ENCODE measurements at regions not wholly inside any gene's neighbourhood (a gene's known extent, or its start where the extent isn't known, plus 50 kb on each side); places are given as distances from the start of the nearest gene placed in this dataset.
"Not testable (repeated sequence)": the region's sequence is repeated elsewhere in the genome, so short reads cannot be mapped to it uniquely, and the experiment has no call there.

DNA sequence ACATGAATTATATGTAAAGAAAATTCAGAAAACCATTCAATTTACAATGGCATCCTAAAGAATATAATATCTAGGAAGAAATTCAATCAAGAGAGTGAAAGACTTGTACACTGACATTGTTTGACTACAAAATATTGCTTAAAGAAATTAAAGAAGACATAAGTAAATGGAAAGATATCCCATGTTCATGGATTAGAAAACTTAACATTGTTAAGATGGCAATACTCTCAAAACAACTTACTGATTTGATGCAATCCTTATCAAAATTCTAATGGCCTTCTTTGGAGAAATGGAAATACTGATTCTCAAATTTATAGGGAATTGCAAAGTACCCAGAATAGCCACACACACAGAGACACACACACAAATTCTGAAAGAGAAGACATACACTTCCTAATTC is 298.3 kb upstream of the EXOC2 start:
- no peak overlapping the region for H3K4me3 ChIP-seq (ENCODE audit: low read length)
- no peak for DNase-seq (ENCODE audit: low read depth)
- TF ChIP-seq, protein P1, sequence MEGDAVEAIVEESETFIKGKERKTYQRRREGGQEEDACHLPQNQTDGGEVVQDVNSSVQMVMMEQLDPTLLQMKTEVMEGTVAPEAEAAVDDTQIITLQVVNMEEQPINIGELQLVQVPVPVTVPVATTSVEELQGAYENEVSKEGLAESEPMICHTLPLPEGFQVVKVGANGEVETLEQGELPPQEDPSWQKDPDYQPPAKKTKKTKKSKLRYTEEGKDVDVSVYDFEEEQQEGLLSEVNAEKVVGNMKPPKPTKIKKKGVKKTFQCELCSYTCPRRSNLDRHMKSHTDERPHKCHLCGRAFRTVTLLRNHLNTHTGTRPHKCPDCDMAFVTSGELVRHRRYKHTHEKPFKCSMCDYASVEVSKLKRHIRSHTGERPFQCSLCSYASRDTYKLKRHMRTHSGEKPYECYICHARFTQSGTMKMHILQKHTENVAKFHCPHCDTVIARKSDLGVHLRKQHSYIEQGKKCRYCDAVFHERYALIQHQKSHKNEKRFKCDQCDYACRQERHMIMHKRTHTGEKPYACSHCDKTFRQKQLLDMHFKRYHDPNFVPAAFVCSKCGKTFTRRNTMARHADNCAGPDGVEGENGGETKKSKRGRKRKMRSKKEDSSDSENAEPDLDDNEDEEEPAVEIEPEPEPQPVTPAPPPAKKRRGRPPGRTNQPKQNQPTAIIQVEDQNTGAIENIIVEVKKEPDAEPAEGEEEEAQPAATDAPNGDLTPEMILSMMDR (conservative IDR thresholded peaks at IDR 0.05; ENCODE audit: low read length): no peak

GRCh38 chr6:984031-984430 is 291.1 kb upstream of the EXOC2 start:
- TF ChIP-seq, protein P1 (conservative IDR thresholded peaks at IDR 0.05; ENCODE audit: low read length): no peak
- DNase-seq (ENCODE audit: low read depth): no peak
- H3K4me3 ChIP-seq (ENCODE audit: low read length): no peak overlapping the region

DNA sequence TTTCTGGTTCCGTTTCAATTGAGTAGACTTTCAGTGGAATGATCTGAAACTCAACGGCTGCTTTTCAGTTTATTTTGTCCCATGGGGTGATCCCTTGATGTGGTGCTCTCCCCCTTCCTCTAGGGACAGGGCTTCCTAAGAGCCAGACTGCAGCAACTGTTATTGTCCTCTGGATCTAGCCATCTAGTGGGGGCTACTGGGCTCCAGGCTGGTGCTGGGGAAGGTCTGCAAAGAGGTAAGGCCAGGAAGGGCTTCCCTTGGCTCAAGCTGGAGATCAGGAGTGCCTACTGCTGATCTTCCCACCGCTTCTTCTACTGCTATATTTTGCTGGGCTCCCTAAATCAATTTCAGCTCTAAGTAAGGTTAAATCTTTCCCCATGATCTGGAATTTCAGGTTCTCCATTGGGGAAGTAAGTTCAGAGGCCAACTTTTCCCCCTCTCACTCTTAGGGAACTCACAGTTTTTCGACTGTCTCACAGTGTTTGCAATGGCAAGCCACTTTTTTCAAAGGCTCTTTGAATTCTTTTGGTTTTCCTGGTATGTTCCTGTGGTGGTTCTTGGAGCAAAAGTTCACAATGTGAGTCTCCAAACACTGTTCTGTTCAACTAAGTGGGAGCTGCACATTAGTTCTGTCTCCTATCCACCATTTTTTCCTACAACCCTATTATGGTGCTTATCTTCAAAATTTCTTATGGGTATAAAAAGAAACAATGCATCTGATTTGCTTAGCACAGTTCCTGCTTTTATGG is 286.2 kb upstream of the EXOC2 start:
- no peak overlapping the region for H3K4me3 ChIP-seq (ENCODE audit: low read length)
- peak; percentile 44 for DNase-seq (ENCODE audit: low read depth)
- TF ChIP-seq, protein P1 (conservative IDR thresholded peaks at IDR 0.05; ENCODE audit: low read length): no peak

GRCh38 chr6:977226-977625 is 284.3 kb upstream of the EXOC2 start:
- DNase-seq (ENCODE audit: low read depth); H3K4me3 ChIP-seq (ENCODE audit: low read length): not testable (repeated sequence)

DNA sequence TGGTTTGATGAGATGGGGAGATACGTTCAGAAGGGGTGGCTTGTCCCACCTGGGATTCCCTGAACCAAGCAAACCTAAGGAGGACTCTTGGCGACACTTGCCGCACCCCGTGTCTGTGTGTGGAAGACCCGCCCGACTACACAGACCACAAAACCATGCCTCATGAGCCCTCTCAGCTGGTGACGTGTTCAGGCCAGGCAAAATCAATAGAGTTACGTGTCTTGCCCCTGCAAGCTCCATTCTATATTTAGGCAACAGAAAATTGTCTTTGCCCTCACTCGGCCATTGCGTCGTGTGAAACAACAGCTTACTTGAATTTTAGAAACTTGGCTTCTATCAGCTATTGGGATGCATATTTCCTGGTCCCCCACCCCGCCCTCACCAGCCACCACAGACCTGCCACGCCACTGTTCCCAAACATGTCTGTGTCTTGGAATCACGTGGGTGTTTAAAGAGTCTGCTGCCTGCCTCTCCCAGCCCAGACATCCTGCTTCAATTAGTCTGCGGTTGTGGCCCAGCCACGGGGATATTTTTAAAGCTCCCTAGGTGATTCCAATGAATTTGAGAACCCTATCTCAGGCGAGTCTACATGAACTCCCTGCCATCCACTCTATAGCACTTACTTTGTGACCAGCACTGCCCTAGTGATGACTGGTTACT is 279.2 kb upstream of the EXOC2 start:
- 0 out of 2 replicates have a peak overlapping the region, but pooled peaks have one; percentile 2 for H3K4me3 ChIP-seq (ENCODE audit: low read length)
- TF ChIP-seq, protein P1 (conservative IDR thresholded peaks at IDR 0.05; ENCODE audit: low read length): no peak
- peak; percentile 92 for DNase-seq (ENCODE audit: low read depth)

GRCh38 chr6:968791-969190 is 275.9 kb upstream of the EXOC2 start:
- TF ChIP-seq, protein P1 (conservative IDR thresholded peaks at IDR 0.05; ENCODE audit: low read length): no peak
- H3K4me3 ChIP-seq (ENCODE audit: low read length): no peak overlapping the region
- DNase-seq (ENCODE audit: low read depth): no peak

GRCh38 chr6:967701-968100 is 274.8 kb upstream of the EXOC2 start:
- TF ChIP-seq, protein P1 (conservative IDR thresholded peaks at IDR 0.05; ENCODE audit: low read length): no peak
- H3K4me3 ChIP-seq (ENCODE audit: low read length): no peak overlapping the region
- no peak for DNase-seq (ENCODE audit: low read depth)
